ENCODE measurements at regions not wholly inside any gene's neighbourhood (a gene's known extent, or its start where the extent isn't known, plus 50 kb on each side); places are given as distances from the start of the nearest gene placed in this dataset.
"Not testable (repeated sequence)": the region's sequence is repeated elsewhere in the genome, so short reads cannot be mapped to it uniquely, and the experiment has no call there.

- no peaks in the 10 kb centered on the region for H3K4me1 Mint-ChIP-seq
- no peak for ATAC-seq
- no peak overlapping the region for H3K27ac Mint-ChIP-seq
- H3K9me3 Mint-ChIP-seq = no peaks in the 10 kb centered on the region
- no peak overlapping the region for H3K4me3 Mint-ChIP-seq
- H3K27me3 Mint-ChIP-seq = peaks cover 9% of the 10 kb centered on the region
- H3K36me3 Mint-ChIP-seq = no peaks in the 10 kb centered on the region
These were observed 54.7 kb upstream of the ARSJ start for GRCh38 chr4:114034189-114034588.

- no peak overlapping the region for H3K4me3 Mint-ChIP-seq
- no peak for ATAC-seq
- no peaks in the 10 kb centered on the region for H3K9me3 Mint-ChIP-seq
- H3K27ac Mint-ChIP-seq = no peak overlapping the region
- H3K36me3 Mint-ChIP-seq = no peaks in the 10 kb centered on the region
- peaks cover 9% of the 10 kb centered on the region for H3K27me3 Mint-ChIP-seq
- H3K4me1 Mint-ChIP-seq = no peaks in the 10 kb centered on the region
These were observed 57.0 kb upstream of the ARSJ start for GRCh38 chr4:114036426-114036825.

- Mint-ChIP-seq H3K36me3 (no peaks in the 10 kb centered on the region), H3K4me3 (no peak overlapping the region), H3K27ac (no peak overlapping the region), H3K9me3 (no peaks in the 10 kb centered on the region), H3K27me3 (peaks cover 9% of the 10 kb centered on the region), H3K4me1 (no peaks in the 10 kb centered on the region)
- no peak for ATAC-seq
These were observed 57.4 kb upstream of the ARSJ start for GRCh38 chr4:114036864-114037263.

GRCh38 chr4:114037988-114038387, 58.5 kb upstream of the ARSJ start:
- Mint-ChIP-seq H3K9me3 (peaks cover 2% of the 10 kb centered on the region), H3K36me3 (no peaks in the 10 kb centered on the region), H3K4me3 (no peak overlapping the region), H3K4me1 (no peaks in the 10 kb centered on the region), H3K27ac (no peak overlapping the region), H3K27me3 (peaks cover 9% of the 10 kb centered on the region)
- ATAC-seq = no peak

- Mint-ChIP-seq H3K4me1 (no peaks in the 10 kb centered on the region), H3K27me3 (peaks cover 9% of the 10 kb centered on the region), H3K36me3 (no peaks in the 10 kb centered on the region), H3K4me3 (no peak overlapping the region), H3K9me3 (peaks cover 3% of the 10 kb centered on the region), H3K27ac (no peak overlapping the region)
- no peak for ATAC-seq
These were observed 59.4 kb upstream of the ARSJ start for GRCh38 chr4:114038762-114039387.

- ATAC-seq = peak; percentile 54
- no peaks in the 10 kb centered on the region for H3K4me1 Mint-ChIP-seq
- no peak overlapping the region for H3K4me3 Mint-ChIP-seq
- no peaks in the 10 kb centered on the region for H3K36me3 Mint-ChIP-seq
- H3K27me3 Mint-ChIP-seq = peaks cover 21% of the 10 kb centered on the region
- peaks cover 3% of the 10 kb centered on the region for H3K9me3 Mint-ChIP-seq
- H3K27ac Mint-ChIP-seq = no peak overlapping the region
These were observed 61.1 kb upstream of the ARSJ start for GRCh38 chr4:114040319-114041116.

GRCh38 chr4:114041117-114041475, 61.6 kb upstream of the ARSJ start:
- H3K4me1 Mint-ChIP-seq = no peaks in the 10 kb centered on the region
- H3K27me3 Mint-ChIP-seq = peaks cover 20% of the 10 kb centered on the region
- no peak overlapping the region for H3K27ac Mint-ChIP-seq
- no peaks in the 10 kb centered on the region for H3K36me3 Mint-ChIP-seq
- H3K4me3 Mint-ChIP-seq = no peak overlapping the region
- peaks cover 3% of the 10 kb centered on the region for H3K9me3 Mint-ChIP-seq
- no peak for ATAC-seq

- H3K27me3 Mint-ChIP-seq = peaks cover 16% of the 10 kb centered on the region
- no peak overlapping the region for H3K4me3 Mint-ChIP-seq
- H3K9me3 Mint-ChIP-seq = peaks cover 3% of the 10 kb centered on the region
- H3K4me1 Mint-ChIP-seq = no peaks in the 10 kb centered on the region
- H3K36me3 Mint-ChIP-seq = no peaks in the 10 kb centered on the region
- ATAC-seq = no peak
- H3K27ac Mint-ChIP-seq = no peak overlapping the region
These were observed 63.7 kb upstream of the ARSJ start for GRCh38 chr4:114043116-114043515.

GRCh38 chr4:114044351-114044750, 64.9 kb upstream of the ARSJ start:
- ATAC-seq, H3K36me3 Mint-ChIP-seq, H3K9me3 Mint-ChIP-seq, H3K4me3 Mint-ChIP-seq, H3K27ac Mint-ChIP-seq, H3K4me1 Mint-ChIP-seq: not testable (repeated sequence)
- H3K27me3 Mint-ChIP-seq = peaks cover 16% of the 10 kb centered on the region

- Mint-ChIP-seq H3K27me3 (peaks cover 16% of the 10 kb centered on the region), H3K4me1 (no peaks in the 10 kb centered on the region), H3K9me3 (peaks cover 3% of the 10 kb centered on the region), H3K36me3 (no peaks in the 10 kb centered on the region), H3K27ac (no peak overlapping the region), H3K4me3 (no peak overlapping the region)
- no peak for ATAC-seq
These were observed 66.9 kb upstream of the ARSJ start for GRCh38 chr4:114046331-114046730.

- H3K4me1 Mint-ChIP-seq, H3K27ac Mint-ChIP-seq, ATAC-seq, H3K36me3 Mint-ChIP-seq, H3K4me3 Mint-ChIP-seq, H3K9me3 Mint-ChIP-seq: not testable (repeated sequence)
- H3K27me3 Mint-ChIP-seq = peaks cover 16% of the 10 kb centered on the region
These were observed 68.7 kb upstream of the ARSJ start for GRCh38 chr4:114048154-114048553.

GRCh38 chr4:114052227-114052626, 72.8 kb upstream of the ARSJ start:
- Mint-ChIP-seq H3K27me3 (no peaks in the 10 kb centered on the region), H3K27ac (no peak overlapping the region), H3K36me3 (no peaks in the 10 kb centered on the region), H3K9me3 (peaks cover 12% of the 10 kb centered on the region), H3K4me1 (no peaks in the 10 kb centered on the region), H3K4me3 (no peak overlapping the region)
- no peak for ATAC-seq

- no peaks in the 10 kb centered on the region for H3K4me1 Mint-ChIP-seq
- no peaks in the 10 kb centered on the region for H3K36me3 Mint-ChIP-seq
- no peak for ATAC-seq
- no peak overlapping the region for H3K27ac Mint-ChIP-seq
- peaks cover 10% of the 10 kb centered on the region for H3K27me3 Mint-ChIP-seq
- no peak overlapping the region for H3K4me3 Mint-ChIP-seq
- H3K9me3 Mint-ChIP-seq = peaks cover 12% of the 10 kb centered on the region
These were observed 77.2 kb upstream of the ARSJ start for GRCh38 chr4:114056599-114056998.

GRCh38 chr4:114057746-114058145, 78.3 kb upstream of the ARSJ start:
- H3K9me3 Mint-ChIP-seq = peaks cover 12% of the 10 kb centered on the region

GRCh38 chr4:114062499-114062898, 83.1 kb upstream of the ARSJ start:
- Mint-ChIP-seq H3K27ac (no peak overlapping the region), H3K4me1 (no peaks in the 10 kb centered on the region), H3K9me3 (no peaks in the 10 kb centered on the region), H3K4me3 (no peak overlapping the region), H3K36me3 (no peaks in the 10 kb centered on the region), H3K27me3 (peaks cover 10% of the 10 kb centered on the region)
- no peak for ATAC-seq

More at GRCh38 chr4:114057746-114058145, 78.3 kb upstream of the ARSJ start:
- no peak overlapping the region for H3K4me3 Mint-ChIP-seq
- H3K4me1 Mint-ChIP-seq = no peaks in the 10 kb centered on the region
- peaks cover 10% of the 10 kb centered on the region for H3K27me3 Mint-ChIP-seq
- H3K27ac Mint-ChIP-seq = no peak overlapping the region
- H3K36me3 Mint-ChIP-seq = no peaks in the 10 kb centered on the region
- ATAC-seq = no peak

- no peaks in the 10 kb centered on the region for H3K36me3 Mint-ChIP-seq
- H3K4me1 Mint-ChIP-seq = no peaks in the 10 kb centered on the region
- H3K9me3 Mint-ChIP-seq = no peaks in the 10 kb centered on the region
- ATAC-seq = no peak
- H3K27me3 Mint-ChIP-seq = peaks cover 12% of the 10 kb centered on the region
- no peak overlapping the region for H3K27ac Mint-ChIP-seq
- H3K4me3 Mint-ChIP-seq = no peak overlapping the region
These were observed 93.3 kb upstream of the ARSJ start for GRCh38 chr4:114072781-114073180.

Measured in stimulated activated memory B cell treated with anti-CD40 and anti-IgM and Interleukin-4, amounts not matched to agents 10 μg/mL and 1 μg/mL and 100 μg/mL, for 72 hours (primary cell).